ENCODE measurements at regions not wholly inside any gene's neighbourhood (a gene's known extent, or its start where the extent isn't known, plus 50 kb on each side); places are given as distances from the start of the nearest gene placed in this dataset.

DNA sequence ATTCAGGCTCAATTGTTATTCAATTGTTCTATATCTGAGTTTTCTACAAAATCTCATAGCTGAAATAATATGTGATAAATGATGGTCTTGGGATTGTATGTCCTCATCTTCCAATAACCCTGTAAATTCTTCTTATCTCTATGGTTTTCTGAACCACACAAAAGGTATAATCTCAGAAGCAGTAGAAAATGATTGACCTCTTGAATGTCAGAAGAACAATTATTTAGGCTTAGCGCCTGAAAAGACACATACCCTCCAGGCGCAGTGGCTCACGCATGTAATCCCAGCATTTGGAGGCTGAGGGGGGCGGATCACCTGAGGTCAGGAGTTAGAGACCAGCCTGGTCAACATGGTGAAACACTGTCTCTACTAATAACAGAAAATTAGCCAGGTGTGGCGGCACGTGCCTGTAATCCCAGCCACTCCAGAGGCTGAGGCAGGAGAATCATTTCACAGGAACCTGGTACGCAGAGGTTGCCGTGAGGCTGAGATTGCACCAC, 288.0 kb upstream of the TBC1D5 start:
- no peak for DNase-seq

DNA sequence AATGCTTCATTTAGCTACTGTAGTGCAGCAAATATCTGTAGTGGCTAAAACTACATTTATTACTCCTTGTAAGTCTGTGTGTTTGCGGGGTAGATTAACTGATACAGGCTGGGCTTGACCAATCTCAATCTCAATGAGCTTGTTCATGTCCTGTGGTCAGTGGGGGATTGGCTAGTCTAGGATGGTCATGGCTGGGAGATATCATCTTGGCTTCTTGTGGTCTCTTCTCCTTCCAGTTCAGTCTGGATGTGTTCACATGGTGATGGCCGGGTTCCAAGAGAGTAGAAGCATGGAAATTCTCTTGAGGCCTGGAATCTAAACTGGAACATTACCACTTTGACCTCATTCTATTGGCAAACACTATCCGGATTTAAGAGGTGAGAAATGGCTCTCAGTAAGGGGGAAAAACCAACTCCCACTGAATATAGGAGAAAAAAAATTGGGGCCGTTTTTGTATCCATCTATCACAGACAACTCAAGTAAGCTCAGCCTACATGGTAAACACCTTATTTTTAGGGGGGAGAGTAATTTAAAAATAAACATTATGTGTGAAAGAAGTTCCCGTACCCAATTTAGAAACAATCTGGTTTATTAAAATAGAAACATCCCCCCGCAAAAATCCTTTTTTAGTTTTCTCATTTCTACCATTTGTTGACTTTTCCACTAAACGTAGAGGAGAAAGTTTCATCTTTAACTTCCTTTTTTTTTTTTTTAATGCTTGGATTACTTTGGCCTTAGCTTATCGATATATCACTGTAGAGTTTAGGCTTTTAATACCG, 284.9 kb upstream of the TBC1D5 start:
- DNase-seq: no peak

DNA sequence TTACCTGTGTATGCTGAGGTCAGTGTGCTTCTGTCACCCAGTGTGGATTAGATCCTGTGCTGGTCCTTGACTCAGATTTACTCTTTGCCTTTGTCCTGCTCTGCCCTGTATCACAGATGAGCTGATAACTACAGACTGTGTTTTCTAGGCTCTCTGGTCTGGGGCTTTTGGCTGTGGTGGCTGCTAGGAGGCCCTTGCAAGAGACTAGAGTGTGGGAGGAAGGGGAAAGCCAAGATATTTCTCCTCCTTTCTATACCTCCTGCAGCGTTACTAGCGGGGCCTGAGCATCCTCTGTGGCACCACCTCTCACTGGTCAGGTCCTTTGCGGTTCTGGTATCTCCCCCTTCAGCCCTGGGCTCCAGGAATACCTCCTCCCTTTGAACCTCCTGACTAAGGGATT, 282.3 kb upstream of the TBC1D5 start:
- DNase-seq: no peak

DNA sequence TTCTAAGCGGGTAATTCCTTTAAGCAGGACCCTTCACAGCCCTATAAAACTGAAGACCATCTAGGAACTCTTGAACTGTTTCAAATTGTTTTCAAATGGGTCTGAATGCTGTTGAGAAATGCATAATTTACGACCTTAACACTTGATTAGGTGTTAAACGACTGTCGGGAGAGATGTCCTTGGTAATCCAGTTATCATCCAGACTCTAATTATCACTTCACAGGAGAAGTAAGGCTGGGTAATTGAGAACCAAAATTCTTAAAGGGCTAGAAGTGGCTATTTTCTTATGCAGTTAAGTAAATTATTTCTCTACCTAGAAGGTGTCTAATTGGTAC, 276.7 kb upstream of the TBC1D5 start:
- DNase-seq: no peak

DNA sequence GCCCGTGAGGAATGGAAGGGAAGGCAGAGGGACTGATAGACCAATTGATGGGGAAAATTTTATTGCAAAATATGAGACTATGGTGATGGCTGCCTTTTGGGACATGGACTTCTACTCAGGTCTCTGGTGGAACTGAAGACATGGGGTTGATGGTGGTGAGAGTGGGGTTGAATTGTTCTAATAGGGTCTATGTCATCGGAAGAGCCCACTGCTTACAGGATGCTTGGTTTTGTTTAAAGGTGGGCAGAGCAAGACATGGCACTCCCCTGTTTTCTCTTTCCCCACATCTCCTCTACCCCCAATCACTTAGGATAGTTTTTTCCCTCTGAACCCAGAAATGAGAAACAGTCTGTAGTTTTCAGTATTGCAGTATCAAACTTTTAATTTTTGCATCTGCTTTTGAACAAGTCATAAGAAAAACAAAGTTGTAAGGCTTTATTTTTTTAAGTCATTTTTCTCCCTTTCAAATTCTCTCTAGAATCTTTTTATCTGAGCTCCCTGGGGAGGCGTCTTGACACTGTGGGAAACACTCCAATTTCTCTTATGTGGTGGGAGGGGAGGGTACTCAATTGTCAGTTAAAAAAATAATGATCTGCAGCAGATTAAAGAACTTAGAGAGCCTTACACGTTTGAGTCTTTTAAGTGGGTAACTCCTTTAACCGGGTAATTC, 276.2 kb upstream of the TBC1D5 start:
- DNase-seq: no peak

DNA sequence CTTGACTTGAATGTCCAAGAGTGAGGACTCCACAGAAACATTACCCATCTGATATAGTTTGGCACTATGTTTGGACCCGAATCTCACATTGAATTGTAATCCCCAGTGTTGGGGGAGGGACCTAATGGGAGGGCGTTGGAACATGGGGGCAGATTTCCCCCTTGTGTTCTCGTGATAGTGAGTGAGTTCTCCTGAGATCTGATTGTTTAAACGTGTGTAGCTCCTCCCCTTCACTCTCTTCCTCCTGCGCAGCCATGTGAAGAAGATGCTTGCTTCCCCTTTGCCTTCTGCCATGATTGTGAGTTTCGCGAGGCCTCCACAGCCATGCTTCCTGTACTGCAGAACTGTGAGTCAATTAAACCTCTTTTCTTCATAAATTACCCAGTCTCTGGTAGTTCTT, 273.9 kb upstream of the TBC1D5 start:
- no peak for DNase-seq

DNA sequence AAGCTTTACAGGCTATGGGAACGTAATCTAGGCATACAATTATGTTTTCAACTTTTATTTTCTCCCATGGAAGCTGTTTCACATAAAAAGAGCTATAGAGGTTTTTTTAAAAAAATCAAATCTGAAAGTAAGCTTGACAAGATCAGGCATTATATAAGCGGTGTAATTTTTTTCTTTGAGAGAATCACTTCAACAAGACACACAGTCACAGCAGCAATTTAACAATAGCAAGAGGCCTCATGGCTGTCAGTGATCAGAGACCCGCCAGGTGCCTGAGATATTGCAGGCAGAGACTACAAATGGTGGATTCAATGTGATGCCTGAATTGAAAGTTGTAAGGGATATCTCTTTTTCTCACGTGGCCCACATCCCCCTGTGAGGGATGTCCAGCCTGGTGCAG, 270.5 kb upstream of the TBC1D5 start:
- no peak for DNase-seq

DNA sequence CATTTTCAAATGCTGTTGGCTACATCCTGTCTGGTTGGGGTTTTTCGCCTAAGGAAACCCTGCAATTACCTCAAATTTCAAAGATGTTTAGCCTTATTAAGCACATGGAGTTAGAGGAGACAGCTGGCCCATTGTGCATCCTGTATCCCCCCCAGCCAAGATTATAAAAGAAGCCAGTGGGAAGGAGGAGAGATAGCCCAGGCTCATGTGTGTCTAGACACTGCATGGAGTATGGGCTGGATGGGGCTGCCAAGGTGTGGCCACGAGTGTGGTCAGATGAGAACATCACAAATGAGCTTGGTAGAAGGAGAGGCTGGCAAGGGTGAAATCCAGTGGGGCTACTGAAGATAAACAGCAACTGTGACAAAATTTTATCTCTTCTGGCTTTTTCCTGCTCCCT, 270.0 kb upstream of the TBC1D5 start:
- no peak for DNase-seq

DNA sequence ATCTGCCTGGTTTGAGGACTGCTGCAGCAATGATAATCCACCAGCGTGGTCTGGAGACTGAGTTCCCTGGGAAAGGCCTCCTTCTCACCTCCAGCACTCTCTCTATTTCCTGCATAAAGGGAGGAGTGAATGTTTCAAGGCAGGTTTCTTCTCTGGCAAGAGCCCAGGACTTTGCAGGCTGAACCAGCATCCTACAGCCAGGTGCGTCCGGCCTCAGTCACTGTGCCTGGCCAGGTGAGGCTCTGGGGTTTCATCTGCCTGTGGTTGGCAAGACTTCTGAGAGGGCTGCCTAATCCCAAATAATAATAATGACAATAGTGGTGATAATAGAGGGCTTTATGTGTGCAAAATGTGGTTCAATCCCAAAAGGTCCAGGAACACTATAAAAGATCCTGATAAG, 269.0 kb upstream of the TBC1D5 start:
- DNase-seq: no peak

DNA sequence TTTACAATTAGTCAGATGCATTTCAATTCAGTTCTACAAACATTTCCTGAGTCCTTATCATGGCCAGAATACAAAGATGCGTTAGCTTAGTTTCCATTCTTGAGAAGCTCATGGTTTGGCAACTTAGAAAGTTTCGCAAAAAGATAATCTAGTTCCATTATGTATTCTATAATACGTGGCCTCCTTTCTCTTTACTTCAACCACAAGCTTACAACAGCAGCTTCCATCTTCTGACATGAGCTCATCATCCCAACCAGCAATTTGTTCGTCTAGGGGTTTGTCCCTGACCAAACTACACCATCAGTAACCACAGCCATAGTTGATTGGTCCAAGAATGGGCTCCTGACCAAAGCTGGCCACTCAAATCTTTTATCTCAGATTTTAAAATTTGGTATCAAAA, 267.6 kb upstream of the TBC1D5 start:
- DNase-seq: no peak

DNA sequence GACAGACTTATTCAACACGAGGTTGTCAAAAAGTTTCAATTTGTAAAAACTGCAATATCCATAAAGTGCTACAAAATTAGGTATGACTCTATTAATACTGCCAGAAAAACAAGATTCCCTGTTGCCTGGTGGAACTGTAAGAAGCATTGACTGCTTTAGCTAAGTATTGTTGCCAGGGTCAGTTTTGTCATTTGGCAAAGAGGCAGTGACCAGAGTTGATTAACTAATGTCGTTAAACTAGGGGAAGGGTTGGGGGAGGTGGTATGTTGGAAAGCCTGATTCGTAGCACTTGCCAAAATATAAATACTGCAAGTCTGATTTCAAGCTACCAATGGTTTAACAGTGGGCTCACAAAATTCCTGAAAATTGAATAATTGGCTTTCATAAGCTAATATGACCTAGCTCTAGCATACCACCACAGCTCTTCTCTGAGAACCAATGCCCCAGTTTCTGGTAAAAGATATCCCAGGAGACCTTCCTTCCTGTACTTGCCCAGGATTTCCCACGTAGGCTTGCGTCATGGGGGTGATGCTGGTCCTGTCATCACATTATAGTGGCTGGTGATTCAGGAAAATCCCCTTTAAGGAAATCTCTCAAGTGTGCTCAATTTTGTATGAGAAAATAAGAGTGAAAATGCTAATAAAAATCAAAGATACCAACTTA, 266.4 kb upstream of the TBC1D5 start:
- DNase-seq: no peak

DNA sequence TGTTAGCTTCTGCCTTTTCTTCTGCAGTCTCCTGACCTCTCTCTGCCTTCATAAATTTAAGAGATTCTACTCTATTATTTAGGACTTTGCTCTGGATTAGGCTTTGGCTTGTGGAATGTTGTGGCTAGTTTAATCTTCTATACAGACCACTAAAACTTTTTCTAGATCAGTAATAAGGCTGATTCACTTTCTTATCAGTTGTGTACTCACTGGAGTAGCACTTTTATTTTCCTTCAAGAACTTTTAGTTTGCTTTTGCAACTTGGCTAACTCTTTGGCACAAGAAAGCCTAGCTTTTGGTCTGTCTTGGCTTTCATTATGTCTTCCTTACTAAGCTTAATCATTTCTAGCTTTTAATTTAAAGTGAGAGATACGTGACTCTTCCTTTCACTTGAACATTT, 265.5 kb upstream of the TBC1D5 start:
- no peak for DNase-seq

DNA sequence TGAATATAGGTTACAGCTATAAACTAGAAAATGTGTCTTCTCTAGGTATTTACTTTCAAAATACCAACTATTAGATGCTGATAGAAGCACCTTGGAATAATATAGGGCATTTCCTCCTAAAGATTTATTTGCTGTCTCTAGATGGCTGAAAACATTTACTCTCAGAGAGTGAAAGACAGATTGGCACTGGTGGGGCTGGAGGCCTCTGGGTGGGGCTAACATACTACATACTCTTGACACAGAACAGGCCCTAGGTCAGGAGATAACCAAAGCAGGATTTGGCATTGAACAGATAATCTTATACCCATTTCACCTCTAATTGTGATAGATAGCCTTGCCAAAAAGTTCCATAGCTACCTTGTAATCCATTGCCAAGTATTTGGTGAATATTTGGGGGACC, 253.3 kb upstream of the TBC1D5 start:
- no peak for DNase-seq

DNA sequence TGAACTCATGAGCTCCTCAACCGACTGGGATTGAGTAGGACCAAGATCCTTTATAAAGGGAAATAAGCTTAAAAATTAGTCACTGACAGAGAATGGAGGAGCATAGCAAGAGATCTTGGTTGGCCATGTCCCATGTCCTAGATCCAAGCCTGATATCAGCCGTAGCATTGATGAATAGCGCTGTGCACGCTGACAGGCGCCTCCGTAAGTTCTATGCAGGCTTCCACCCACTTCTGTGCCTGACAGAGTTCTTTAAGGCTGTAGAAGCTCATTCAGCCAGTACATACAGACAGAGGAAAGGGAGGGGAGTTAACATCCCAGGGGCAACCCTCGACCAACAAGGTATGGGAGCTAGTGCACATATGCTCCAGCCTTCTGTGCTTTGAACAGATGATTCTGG, 251.7 kb upstream of the TBC1D5 start:
- no peak for DNase-seq

DNA sequence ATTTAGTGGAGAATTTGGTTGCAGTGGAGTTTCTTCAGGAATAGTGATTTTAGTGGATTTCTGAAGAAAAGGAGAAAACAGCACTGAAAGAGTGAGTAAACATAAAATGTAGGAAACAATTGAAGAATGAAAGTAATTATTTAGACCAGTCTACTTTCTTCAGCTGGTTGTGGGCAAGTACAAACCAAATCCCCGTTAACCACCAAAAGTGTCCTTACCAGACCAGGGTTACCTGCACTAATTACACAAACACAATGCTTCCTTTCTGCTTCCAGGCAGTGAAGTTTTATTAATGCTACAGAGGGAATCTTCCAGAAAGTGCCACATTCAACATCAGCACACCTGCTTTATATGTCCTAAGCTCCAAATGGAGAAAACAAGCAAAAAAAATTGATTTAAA, 248.0 kb upstream of the TBC1D5 start:
- DNase-seq: no peak

DNA sequence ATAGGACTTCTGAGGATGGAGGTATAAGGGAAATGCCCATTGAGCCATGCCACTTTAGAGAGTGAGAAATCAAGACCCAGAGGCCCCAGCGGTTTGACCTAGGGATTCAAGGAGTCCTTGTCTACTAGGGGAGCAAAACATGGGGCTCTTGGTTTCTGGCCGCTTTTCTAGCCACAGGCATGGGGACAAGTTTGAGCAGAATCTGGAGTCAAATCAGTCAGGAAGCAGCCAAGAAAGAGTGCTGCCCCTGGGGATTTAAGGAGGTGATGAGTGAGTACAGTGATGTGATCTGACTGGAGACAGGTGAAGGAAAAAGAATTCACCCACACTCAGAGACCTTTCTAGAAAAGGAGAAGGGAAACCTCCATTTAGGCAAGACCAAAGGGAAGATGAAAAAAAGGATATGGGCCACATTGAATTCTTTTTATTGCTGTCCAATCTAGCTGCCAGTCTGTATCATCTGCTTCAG, 244.0 kb upstream of the TBC1D5 start:
- no peak for DNase-seq

DNA sequence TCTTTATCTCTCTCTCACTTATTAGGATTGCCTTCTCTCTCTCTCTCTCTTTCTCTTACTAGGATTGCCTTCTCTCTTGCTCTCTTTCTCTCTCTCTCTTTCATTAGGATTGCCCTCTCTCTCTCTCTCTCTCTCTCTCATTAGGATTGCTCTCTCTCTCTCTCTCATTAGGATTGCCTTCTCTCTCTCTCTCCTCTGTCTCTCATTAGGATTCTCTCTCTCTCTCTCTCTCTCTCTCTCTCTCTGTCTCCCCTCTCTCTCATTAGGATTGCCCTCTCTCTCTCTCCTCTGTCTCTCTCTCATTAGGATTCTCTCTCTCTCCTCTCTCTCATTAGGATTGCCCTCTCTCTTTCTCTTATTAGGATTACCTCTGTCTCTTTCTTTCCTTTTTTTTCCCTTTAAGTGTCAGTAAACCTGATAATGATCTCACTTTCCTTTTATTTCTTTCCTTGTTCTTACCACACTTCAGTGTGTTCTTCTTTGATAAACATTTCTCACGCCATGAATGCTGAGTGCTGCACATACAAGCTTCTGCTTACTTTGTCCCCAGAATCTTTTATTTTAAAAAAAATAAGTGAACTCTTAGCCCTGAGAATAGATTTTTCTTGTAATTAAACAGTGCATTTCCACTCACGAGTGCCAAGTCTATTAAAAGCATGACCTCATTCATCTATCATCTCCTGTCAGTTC, 243.4 kb upstream of the TBC1D5 start:
- no peak for DNase-seq

DNA sequence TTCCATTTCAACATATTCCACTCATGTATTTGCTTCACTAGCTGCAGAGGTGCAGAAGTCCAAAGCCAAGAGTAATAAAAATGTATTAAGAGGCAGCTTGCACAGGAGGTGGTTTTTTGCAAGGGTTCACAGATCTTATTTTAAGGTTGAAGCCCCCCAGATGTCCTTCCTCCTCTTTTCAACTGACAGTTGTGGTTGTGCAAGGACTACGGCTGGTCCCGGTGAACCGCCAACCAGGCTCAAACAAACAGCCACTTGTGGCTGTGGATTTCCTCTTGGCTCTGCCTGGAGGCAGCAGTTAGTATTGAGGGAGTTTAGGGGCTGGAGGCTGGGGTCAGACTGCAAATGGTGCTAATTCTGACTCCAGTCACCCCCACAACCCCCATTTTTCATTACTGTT, 240.7 kb upstream of the TBC1D5 start:
- DNase-seq: no peak

DNA sequence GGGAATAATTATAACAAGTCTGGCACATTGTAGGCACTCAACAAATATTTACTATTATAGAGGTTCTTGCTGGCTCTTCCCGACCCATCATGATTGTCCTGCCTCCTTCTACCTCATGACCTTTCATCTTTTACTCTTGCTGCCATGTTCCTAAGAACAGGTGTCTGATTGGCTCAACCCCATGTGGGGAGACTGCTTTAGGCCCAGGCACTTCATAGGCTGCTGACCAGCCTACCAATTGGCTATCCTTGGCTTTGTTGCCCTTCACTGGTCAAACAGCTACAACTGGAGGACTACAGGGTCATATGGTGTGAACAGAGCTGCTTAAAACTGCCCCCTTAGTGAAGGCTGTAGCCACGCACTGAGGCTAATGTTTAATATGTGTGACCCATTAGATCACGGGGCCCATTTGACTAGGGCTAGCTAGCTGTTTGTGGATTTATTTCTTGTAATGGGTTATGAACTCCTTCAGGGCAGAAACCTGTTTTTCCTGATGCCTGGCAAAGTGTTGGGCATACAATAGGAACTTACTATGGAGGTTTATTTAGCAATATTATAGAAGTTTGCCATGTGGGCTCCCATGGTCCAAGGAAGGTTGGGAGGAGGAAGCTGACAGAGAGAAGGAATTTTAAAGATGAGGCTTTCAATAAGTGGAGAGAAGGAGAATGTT, 239.9 kb upstream of the TBC1D5 start:
- DNase-seq: no peak

DNA sequence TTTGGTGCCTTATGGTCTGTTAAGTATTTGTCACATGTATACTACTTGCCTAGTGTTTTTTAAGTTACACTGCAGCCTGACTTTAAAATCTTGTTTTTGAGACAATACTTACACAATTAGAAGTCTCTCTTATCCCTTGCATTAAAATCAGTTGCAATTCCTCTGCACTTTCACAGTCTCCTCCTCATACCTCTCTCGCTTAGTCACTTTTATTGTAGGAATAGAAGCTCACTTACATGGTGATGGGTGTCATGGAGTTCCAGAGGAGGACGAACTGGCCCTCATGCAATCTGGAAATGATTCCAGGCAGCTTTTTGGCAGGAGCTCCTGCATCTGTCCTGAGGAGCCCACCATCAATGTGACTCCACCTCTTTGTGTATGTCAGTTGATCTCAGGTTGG, 238.4 kb upstream of the TBC1D5 start:
- DNase-seq: no peak

DNA sequence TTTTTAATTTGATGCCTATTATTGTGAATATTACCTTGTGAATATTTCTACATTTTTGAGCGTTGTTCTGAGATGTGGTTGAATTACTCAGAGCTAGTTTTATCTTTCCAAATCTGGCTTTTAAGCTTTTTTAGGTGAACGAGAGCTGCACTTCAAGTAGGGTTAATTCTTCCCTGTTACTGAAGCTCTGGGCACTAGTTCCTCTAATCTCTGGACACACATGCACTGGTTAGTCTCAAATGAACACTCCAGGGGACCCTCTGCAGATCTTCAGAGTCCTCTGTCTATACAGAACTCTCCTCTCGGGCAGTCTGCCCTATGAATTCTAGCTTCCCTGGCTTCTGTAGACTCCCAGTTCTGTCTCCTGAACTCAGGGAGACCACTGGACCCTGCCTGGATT, 237.5 kb upstream of the TBC1D5 start:
- no peak for DNase-seq

DNA sequence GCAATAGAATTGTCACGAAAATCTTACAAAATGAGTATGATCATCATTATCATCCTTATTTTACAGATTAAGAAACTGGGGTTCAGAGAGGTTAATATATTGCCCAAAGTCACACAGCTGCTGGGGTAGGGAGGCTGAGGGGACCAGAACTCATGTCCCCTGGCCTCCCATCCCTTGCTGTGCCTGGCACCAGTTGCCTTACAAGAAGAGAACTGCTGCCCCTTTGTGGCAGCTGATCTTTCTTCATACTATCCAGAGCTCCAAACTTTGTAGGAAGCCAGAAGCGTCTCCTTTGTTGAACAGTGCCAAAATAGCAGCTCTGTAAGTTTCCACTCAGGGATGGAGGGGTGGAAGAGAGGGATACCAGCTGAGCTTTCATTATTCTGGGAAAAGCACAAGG, 236.8 kb upstream of the TBC1D5 start:
- no peak for DNase-seq

All from cerebellar nuclear complex (tissue), 1 donor.